Astrocyte (in vitro differentiated cells and primary cell): ENCODE measurements at regions not wholly inside any gene's neighbourhood (a gene's known extent, or its start where the extent isn't known, plus 50 kb on each side); places are given as distances from the start of the nearest gene placed in this dataset.

Experiments
- CTCF ChIP-seq: IDR thresholded peaks from 2 replicates; pipeline ENCODE4 v1.5.1; 2011; ENCODE audit warnings: low read depth, mild to moderate bottlenecking, inconsistent platforms, low read length, moderate library complexity; ENCODE audit not compliant: insufficient read depth
- EZH2 ChIP-seq: IDR thresholded peaks from 2 replicates; pipeline ENCODE4 v1.6.1; 2012; ENCODE audit warnings: mild to moderate bottlenecking, low read length, inconsistent platforms; ENCODE audit not compliant: insufficient read depth

GRCh38 chr5:168162464-168162863, 129.0 kb upstream of the WWC1 start:
- TF ChIP-seq CTCF (no peak), EZH2 (no peak)
